Nephron progenitor cell (in vitro differentiated cells): ENCODE measurements at regions not wholly inside any gene's neighbourhood (a gene's known extent, or its start where the extent isn't known, plus 50 kb on each side); places are given as distances from the start of the nearest gene placed in this dataset.
A peak's percentile ranks its signal among the peaks of the same experiment; 100 is the strongest.
"Not testable (repeated sequence)": the region's sequence is repeated elsewhere in the genome, so short reads cannot be mapped to it uniquely, and the experiment has no call there.

Source experiments
- DNase-seq: peaks from one replicate; pipeline ENCODE4 v3.0.0; 2021
- H3K27ac Mint-ChIP-seq: 2 replicates; pipeline ENCODE4 v1.8.0; 2021; ENCODE audit warnings: mild to moderate bottlenecking, moderate library complexity, mixed read lengths
- H3K27me3 Mint-ChIP-seq: 2 replicates; pipeline ENCODE4 v1.8.0; 2021; ENCODE audit warnings: mild to moderate bottlenecking, low read depth, mixed read lengths; ENCODE audit not compliant: poor library complexity
- H3K36me3 Mint-ChIP-seq: 2 replicates; pipeline ENCODE4 v1.8.0; 2021; ENCODE audit warnings: low read depth, mixed read lengths
- H3K4me1 Mint-ChIP-seq: 2 replicates; pipeline ENCODE4 v1.8.0; 2021; ENCODE audit warnings: mixed read lengths
- H3K4me3 Mint-ChIP-seq: 2 replicates; pipeline ENCODE4 v1.8.0; 2021; ENCODE audit warnings: mild to moderate bottlenecking, moderate library complexity, mixed read lengths
- H3K9me3 Mint-ChIP-seq: 2 replicates; pipeline ENCODE4 v1.8.0; 2021; ENCODE audit warnings: mild to moderate bottlenecking, moderate library complexity, mixed read lengths
- CTCF ChIP-seq: fragments of 200-600 bp; sonication (generic); IDR thresholded peaks from 2 replicates; pipeline ENCODE4 v1.5.0; 2021; ENCODE audit warnings: antibody characterized with exemption

GRCh38 chr6:100230115-100230952, 234.4 kb downstream of the SIM1 start:
- Mint-ChIP-seq H3K27me3 (no peaks in the 10 kb centered on the region), H3K4me1 (peaks cover 84% of the 10 kb centered on the region), H3K36me3 (no peaks in the 10 kb centered on the region), H3K9me3 (no peaks in the 10 kb centered on the region), H3K4me3 (peak overlapping the region; percentile 17), H3K27ac (peak overlapping the region; percentile 46)
- TF ChIP-seq CTCF, result no peak
- peak; percentile 11 for DNase-seq

- TF ChIP-seq CTCF, result no peak
- H3K36me3 Mint-ChIP-seq, result no peaks in the 10 kb centered on the region
- H3K27me3 Mint-ChIP-seq, result no peaks in the 10 kb centered on the region
- peak overlapping the region; percentile 78 for H3K4me3 Mint-ChIP-seq
- H3K27ac Mint-ChIP-seq, result peak overlapping the region; percentile 75
- no peak for DNase-seq
- peaks cover 76% of the 10 kb centered on the region for H3K4me1 Mint-ChIP-seq
- H3K9me3 Mint-ChIP-seq, result no peaks in the 10 kb centered on the region
These were observed 235.2 kb downstream of the SIM1 start for GRCh38 chr6:100229512-100229911.

GRCh38 chr6:100228834-100229441, 234.9 kb upstream of the MCHR2 start:
- no peak for TF ChIP-seq CTCF
- H3K4me1 Mint-ChIP-seq, result peaks cover 75% of the 10 kb centered on the region
- DNase-seq, result peak; percentile 77
- H3K9me3 Mint-ChIP-seq, result no peaks in the 10 kb centered on the region
- H3K27ac Mint-ChIP-seq, result peak overlapping the region; percentile 78
- peaks cover 2% of the 10 kb centered on the region for H3K27me3 Mint-ChIP-seq
- H3K36me3 Mint-ChIP-seq, result no peaks in the 10 kb centered on the region
- peak overlapping the region; percentile 78 for H3K4me3 Mint-ChIP-seq

GRCh38 chr6:100228437-100228833, 234.4 kb upstream of the MCHR2 start:
- H3K27ac Mint-ChIP-seq, result no peak overlapping the region
- no peak for TF ChIP-seq CTCF
- no peaks in the 10 kb centered on the region for H3K9me3 Mint-ChIP-seq
- H3K36me3 Mint-ChIP-seq, result no peaks in the 10 kb centered on the region
- H3K4me3 Mint-ChIP-seq, result peak overlapping the region; percentile 71
- H3K27me3 Mint-ChIP-seq, result peaks cover 3% of the 10 kb centered on the region
- H3K4me1 Mint-ChIP-seq, result peaks cover 75% of the 10 kb centered on the region
- no peak for DNase-seq

GRCh38 chr6:100226811-100227210, 232.8 kb upstream of the MCHR2 start:
- Mint-ChIP-seq H3K4me1 (peaks cover 59% of the 10 kb centered on the region), H3K27ac (no peak overlapping the region), H3K4me3 (no peak overlapping the region), H3K27me3 (peaks cover 3% of the 10 kb centered on the region), H3K36me3 (no peaks in the 10 kb centered on the region), H3K9me3 (peaks cover 4% of the 10 kb centered on the region)
- no peak for DNase-seq
- no peak for TF ChIP-seq CTCF

- H3K27me3 Mint-ChIP-seq, H3K36me3 Mint-ChIP-seq, H3K9me3 Mint-ChIP-seq, DNase-seq, H3K4me3 Mint-ChIP-seq, H3K27ac Mint-ChIP-seq: not testable (repeated sequence)
- peaks cover 30% of the 10 kb centered on the region for H3K4me1 Mint-ChIP-seq
These were observed 229.9 kb upstream of the MCHR2 start for GRCh38 chr6:100223952-100224351.
